ENCODE measurements at regions not wholly inside any gene's neighbourhood (a gene's known extent, or its start where the extent isn't known, plus 50 kb on each side); places are given as distances from the start of the nearest gene placed in this dataset.

DNA sequence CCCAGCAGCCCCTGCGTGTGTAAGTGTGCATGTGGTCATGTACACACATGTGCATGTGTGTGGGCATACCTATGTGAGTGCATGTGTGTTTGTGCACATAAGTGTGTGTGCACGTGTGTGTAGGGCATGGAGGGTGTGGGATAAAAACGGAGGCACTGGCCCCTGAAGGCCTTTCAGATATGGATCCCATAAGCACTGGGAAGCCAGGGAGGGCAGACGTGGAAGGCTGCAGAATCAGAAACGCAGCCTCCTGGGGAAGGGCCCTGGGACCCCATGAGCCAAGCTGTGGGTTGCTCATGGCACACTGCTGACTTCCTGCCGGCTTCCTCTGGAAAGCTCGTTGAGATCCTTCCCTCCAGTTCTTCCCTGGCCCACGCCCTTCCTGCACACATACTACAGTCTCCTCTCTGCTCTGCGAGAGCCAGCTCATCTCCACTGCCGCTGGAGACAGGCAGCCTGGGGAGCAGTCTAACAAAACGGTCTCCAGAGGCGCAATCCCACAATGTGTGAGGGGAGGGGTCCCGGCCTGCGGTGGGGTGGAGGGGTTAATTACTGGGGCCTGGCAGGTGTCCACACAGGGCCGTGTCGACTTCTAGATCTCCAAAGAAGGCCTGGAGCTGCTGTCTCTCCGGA, 435.2 kb upstream of the B3GAT1 start:
- Histone ChIP-seq H3K27me3 (ENCODE audit: control insufficient read depth, insufficient read depth, low read length) (no peaks in the 10 kb centered on the region; the same call in 1 of the 2 replicates), H3K4me1 (ENCODE audit: control insufficient read depth, insufficient read depth, low read length) (no peaks in the 10 kb centered on the region), H3K27ac (ENCODE audit: low read length) (no peak overlapping the region), H3K9me3 (ENCODE audit: control insufficient read depth, insufficient read depth, low read depth, low read length) (no peaks in the 10 kb centered on the region), H3K36me3 (ENCODE audit: control insufficient read depth, insufficient read depth, low read length) (no peaks in the 10 kb centered on the region), H3K4me3 (ENCODE audit: low read depth in 2 of 2, low read length in 2 of 2) (no peak overlapping the region)
- DNase-seq (ENCODE audit: low read depth, low spot score), result no peak
- TF ChIP-seq, protein P1, sequence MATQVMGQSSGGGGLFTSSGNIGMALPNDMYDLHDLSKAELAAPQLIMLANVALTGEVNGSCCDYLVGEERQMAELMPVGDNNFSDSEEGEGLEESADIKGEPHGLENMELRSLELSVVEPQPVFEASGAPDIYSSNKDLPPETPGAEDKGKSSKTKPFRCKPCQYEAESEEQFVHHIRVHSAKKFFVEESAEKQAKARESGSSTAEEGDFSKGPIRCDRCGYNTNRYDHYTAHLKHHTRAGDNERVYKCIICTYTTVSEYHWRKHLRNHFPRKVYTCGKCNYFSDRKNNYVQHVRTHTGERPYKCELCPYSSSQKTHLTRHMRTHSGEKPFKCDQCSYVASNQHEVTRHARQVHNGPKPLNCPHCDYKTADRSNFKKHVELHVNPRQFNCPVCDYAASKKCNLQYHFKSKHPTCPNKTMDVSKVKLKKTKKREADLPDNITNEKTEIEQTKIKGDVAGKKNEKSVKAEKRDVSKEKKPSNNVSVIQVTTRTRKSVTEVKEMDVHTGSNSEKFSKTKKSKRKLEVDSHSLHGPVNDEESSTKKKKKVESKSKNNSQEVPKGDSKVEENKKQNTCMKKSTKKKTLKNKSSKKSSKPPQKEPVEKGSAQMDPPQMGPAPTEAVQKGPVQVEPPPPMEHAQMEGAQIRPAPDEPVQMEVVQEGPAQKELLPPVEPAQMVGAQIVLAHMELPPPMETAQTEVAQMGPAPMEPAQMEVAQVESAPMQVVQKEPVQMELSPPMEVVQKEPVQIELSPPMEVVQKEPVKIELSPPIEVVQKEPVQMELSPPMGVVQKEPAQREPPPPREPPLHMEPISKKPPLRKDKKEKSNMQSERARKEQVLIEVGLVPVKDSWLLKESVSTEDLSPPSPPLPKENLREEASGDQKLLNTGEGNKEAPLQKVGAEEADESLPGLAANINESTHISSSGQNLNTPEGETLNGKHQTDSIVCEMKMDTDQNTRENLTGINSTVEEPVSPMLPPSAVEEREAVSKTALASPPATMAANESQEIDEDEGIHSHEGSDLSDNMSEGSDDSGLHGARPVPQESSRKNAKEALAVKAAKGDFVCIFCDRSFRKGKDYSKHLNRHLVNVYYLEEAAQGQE (IDR thresholded peaks at IDR 0.05; ENCODE audit: insufficient read depth in 1 of 2, low read depth in 2 of 2, low read length in 1 of 2), result no peak
- no peak for TF ChIP-seq TCF7L2 (IDR thresholded peaks at IDR 0.05; ENCODE audit: low read depth, low read length)
- TF ChIP-seq SIN3A (IDR thresholded peaks at IDR 0.05; ENCODE audit: borderline replicate concordance, insufficient read depth, low read depth, low read length), result no peak
- TF ChIP-seq, protein P2, sequence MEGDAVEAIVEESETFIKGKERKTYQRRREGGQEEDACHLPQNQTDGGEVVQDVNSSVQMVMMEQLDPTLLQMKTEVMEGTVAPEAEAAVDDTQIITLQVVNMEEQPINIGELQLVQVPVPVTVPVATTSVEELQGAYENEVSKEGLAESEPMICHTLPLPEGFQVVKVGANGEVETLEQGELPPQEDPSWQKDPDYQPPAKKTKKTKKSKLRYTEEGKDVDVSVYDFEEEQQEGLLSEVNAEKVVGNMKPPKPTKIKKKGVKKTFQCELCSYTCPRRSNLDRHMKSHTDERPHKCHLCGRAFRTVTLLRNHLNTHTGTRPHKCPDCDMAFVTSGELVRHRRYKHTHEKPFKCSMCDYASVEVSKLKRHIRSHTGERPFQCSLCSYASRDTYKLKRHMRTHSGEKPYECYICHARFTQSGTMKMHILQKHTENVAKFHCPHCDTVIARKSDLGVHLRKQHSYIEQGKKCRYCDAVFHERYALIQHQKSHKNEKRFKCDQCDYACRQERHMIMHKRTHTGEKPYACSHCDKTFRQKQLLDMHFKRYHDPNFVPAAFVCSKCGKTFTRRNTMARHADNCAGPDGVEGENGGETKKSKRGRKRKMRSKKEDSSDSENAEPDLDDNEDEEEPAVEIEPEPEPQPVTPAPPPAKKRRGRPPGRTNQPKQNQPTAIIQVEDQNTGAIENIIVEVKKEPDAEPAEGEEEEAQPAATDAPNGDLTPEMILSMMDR (IDR thresholded peaks at IDR 0.05), result no peak
- no peak for TF ChIP-seq POLR2AphosphoS5 (IDR thresholded peaks at IDR 0.05; ENCODE audit: low read depth, low read length)
- CTCF ChIA-PET, result no interaction called here
- no peak for ATAC-seq
- intact Hi-C loops (cut with micrococcal nuclease; ENCODE audit: unreplicated experiment), result no loop called here
- no TSS peak for BruUV-seq (replicated peaks)
- POLR2A ChIA-PET, result no interaction called here
- in situ Hi-C loops (cut with HindIII; ENCODE audit: low pct_unique_long_range_greater_than_20kb, low sequenced_read_pairs), result no loop called here

DNA sequence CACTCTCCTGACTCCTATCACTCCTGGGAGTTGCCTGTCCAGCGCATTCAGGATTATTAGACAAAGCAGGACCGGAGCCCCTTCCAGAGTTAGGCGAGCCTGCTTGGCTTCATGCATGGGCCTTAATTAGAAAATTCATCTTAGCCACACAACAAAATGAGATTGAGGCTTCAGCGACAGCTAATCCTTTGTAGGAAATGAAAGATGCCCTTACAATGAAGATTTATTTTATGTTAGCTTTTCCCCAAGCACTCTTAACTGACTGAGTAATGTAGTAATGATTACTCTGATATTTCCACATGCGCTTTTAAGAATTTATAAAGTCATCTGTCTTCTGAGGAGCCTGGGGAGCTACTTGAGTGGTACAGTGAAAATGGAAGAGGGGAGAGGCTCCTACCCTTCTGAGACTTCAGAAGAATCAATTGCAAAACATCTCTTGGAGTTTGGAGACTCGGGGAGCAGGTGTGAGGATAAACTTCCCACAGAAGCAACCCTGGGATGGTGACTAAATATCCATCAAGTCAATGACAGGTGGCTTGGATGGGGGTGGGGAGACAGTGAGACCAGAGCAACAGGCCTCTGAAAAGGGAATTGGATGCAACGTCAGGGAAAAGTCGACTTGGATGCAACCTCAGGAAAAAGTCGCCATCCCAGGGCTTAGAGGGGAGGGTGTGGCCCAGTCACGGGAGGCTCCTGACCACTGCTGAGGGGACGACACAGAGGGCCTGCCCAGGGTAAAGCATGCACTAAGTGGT, 434.5 kb upstream of the B3GAT1 start:
- no peaks in the 10 kb centered on the region for H3K36me3 ChIP-seq (ENCODE audit: control insufficient read depth, insufficient read depth, low read length)
- no peaks in the 10 kb centered on the region for H3K9me3 ChIP-seq (ENCODE audit: control insufficient read depth, insufficient read depth, low read depth, low read length)
- ChIA-PET CTCF (interaction anchor here (1.0 kb wide), 1 partner anchor 22 kb away, joined by 6 read pairs; no protein-coding TSS in a partner anchor), POLR2A (no interaction called here)
- no peaks in the 10 kb centered on the region for H3K4me1 ChIP-seq (ENCODE audit: control insufficient read depth, insufficient read depth, low read length)
- DNase-seq (ENCODE audit: low read depth, low spot score), result no peak
- intact Hi-C loops (cut with micrococcal nuclease; ENCODE audit: unreplicated experiment) (no loop called here), in situ Hi-C loops (cut with HindIII; ENCODE audit: low pct_unique_long_range_greater_than_20kb, low sequenced_read_pairs) (no loop called here)
- H3K4me3 ChIP-seq (ENCODE audit: low read depth in 2 of 2, low read length in 2 of 2), result no peak overlapping the region
- H3K27me3 ChIP-seq (ENCODE audit: control insufficient read depth, insufficient read depth, low read length), result peaks cover 1% of the 10 kb centered on the region; the same call in 1 of the 2 replicates
- TF ChIP-seq, protein P1 (IDR thresholded peaks at IDR 0.05; ENCODE audit: insufficient read depth in 1 of 2, low read depth in 2 of 2, low read length in 1 of 2), result no peak
- TF ChIP-seq SIN3A (IDR thresholded peaks at IDR 0.05; ENCODE audit: borderline replicate concordance, insufficient read depth, low read depth, low read length), result no peak
- BruUV-seq (replicated peaks), result no TSS peak
- no peak for ATAC-seq
- H3K27ac ChIP-seq (ENCODE audit: low read length), result no peak overlapping the region

All from Panc1 (cell line).